Fibroblast of peridontal ligament (primary cell): ENCODE measurements at regions not wholly inside any gene's neighbourhood (a gene's known extent, or its start where the extent isn't known, plus 50 kb on each side); places are given as distances from the start of the nearest gene placed in this dataset.
"Not testable (repeated sequence)": the region's sequence is repeated elsewhere in the genome, so short reads cannot be mapped to it uniquely, and the experiment has no call there.

Source experiments
- DNase-seq: peaks from one replicate; pipeline ENCODE4 v3.0.0-alpha.2; 2010; ENCODE audit errors: extremely low read depth

DNA sequence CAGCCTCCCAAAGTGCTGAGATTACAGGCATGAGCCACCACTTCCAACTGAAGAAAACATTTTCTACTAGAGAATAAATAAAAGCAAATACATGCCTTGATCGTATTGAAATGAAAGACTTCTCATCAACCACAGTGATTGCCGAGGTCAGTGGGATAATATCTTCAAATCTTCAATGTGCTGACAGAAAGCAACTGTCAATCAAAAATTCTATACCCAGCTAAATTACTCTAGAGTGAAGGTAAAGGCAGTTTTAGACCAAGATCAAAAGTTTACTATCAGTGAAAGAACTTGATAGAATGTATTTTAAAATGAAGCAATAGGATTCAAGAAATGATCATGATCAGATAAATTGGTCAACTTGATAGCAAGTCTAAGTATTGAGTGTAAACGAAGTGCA is 130.6 kb downstream of the BRD1 start:
- DNase-seq: no peak

GRCh38 chr22:49694462-49695260 is 133.0 kb downstream of the BRD1 start:
- no peak for DNase-seq

- no peak for DNase-seq
Observed at GRCh38 chr22:49693848-49694247, 133.8 kb downstream of the BRD1 start.

- no peak for DNase-seq
Observed at GRCh38 chr22:49693416-49693815, 134.3 kb downstream of the BRD1 start.

GRCh38 chr22:49692499-49693225 is 135.0 kb downstream of the BRD1 start:
- no peak for DNase-seq

GRCh38 chr22:49691256-49691655 is 136.4 kb downstream of the BRD1 start:
- DNase-seq: no peak

DNA sequence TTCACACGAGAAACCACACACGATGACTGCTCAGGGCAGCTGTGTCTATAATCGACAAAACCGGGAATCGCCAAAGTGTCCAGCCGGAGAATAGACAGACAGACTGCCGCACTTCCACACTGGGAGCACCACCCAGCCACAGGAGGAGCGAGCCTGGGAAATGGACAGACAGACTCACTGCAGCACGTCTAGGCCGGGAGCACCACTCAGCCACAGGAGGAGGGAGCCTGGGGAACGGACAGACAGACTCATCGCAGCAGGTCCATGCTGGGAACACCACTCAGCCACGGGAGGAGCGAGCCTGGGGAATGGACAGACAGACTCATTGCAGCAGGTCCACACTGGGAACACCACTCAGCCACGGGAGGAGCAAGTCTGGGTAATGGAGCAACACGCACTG is 137.2 kb downstream of the BRD1 start:
- DNase-seq: no peak

- no peak for DNase-seq
Observed at GRCh38 chr22:49689858-49690257, 137.8 kb downstream of the BRD1 start.

DNA sequence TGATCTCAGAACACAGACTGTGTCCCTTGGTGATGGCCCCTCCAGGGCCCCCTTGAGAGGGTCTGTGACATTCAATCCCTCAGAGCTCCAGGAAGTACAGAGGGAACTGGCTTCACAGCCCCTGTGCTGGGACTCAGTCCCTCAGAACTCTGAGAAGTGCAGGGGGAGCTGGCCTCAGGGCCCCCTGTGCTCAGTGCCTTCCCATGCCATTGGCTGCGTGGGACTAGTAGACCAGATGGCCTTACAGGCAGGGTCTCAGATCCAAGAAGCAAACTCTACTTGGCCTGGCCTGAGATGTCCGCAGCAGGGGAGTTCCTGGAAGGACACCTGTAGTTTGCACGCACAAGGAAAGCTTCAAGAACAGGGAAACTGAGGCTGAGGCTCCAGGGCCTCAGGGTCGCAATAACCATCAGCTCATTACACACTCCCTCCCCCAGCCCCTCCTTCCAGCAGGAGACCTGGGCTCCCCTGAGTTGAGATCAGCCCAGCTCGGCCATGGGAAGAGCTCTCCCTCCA is 138.4 kb downstream of the BRD1 start:
- no peak for DNase-seq

GRCh38 chr22:49688516-49689254 is 139.0 kb downstream of the BRD1 start:
- DNase-seq: no peak

DNA sequence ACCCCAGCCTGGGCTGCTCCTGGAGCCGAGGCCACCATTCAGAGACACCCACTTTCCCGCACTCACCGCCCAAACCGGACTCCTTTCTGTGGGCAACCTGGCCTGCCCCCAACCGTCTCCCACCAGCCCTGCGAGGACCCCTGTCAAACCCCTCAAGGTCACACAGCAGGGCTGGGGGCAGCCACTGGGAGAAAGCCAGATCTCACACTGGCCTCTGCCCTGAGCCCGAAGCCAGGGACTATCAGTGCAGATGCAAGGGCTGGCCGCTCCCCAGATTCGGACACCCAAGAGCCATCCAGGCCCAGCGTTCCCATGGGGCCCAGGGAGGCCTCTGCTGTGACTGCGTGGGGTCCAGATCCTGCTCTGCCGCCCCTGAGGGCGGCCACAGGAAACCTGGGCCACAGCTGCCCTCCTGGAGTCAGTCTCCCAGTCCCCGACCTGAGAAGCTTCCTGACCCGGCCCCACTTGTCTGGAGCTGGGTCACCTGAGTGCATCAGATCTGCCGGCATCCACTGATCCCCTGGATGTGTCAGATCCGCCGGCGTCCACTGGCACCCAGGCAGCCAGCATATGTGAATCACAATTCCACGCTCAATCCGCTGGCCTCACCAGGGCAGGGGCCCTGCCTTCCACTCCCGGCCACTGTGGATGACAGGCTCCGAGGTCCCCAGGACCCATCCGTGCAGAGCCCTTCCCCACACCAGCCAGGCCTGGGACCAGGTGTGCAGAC is 139.7 kb downstream of the BRD1 start:
- no peak for DNase-seq

DNA sequence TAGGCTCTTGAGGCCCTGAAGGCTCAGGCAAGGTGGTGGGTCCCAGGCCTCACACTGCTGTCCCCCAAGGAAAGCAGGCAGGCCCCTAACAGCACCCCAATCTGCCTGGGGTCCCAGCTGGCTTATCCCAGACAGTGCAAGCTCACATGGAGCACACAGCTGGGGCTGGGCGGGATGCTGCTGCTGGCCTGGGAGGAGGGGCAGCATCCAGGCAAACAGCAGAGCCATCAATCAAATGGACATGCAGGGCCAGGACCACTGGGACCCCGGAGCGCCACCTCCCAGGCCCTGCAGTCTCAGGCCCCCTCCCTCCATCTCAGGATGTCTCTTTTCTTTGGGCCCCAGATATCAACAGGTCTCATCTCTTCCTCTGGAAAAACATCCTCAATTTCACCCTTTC is 140.3 kb downstream of the BRD1 start:
- DNase-seq: no peak

- DNase-seq: no peak
Observed at GRCh38 chr22:49686495-49687219, 141.0 kb downstream of the BRD1 start.

DNA sequence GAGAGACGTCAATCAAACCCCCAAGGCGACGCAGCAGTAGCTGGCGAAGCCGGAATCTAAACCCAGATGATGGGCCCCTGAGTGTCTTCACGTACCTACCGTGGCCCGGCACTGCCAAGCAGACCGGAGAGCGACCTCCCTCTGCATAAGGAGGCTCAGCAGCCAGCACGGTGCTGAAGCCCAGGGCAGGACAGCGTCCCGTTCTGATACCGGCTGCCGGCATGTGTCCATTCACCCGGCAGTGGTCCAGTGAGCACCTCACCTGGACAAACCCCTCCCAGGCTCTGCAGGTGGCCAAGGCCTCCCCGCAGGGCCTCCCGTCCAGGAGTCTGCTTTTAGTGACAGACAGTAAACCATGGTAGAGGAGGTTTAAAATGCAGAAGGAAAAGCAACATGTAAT is 142.0 kb downstream of the BRD1 start:
- DNase-seq: no peak

GRCh38 chr22:49685116-49685515 is 142.6 kb downstream of the BRD1 start:
- no peak for DNase-seq

DNA sequence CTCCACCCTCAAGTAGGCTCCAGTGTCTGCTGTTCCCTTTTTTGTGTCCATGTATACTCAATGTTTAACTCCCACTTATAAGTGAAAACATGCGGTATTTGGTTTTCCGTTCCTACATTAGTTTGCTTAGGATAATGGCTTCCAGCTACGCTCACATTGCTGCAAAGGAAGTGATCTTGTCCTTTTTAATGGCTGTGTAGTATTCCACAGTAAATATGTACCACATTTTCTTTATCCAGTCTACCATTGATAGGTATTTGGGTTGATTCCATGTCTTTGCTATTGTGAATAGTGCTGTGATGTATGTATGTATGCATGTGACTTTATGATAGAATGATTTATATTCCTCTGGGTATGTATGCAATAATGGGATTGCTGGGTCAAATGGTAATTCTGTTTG is 144.6 kb downstream of the BRD1 start:
- no peak for DNase-seq

GRCh38 chr22:49680819-49681218 is 146.9 kb downstream of the BRD1 start:
- DNase-seq: not testable (repeated sequence)

- DNase-seq: no peak
Observed at GRCh38 chr22:49678842-49679170, 148.9 kb downstream of the BRD1 start.

DNA sequence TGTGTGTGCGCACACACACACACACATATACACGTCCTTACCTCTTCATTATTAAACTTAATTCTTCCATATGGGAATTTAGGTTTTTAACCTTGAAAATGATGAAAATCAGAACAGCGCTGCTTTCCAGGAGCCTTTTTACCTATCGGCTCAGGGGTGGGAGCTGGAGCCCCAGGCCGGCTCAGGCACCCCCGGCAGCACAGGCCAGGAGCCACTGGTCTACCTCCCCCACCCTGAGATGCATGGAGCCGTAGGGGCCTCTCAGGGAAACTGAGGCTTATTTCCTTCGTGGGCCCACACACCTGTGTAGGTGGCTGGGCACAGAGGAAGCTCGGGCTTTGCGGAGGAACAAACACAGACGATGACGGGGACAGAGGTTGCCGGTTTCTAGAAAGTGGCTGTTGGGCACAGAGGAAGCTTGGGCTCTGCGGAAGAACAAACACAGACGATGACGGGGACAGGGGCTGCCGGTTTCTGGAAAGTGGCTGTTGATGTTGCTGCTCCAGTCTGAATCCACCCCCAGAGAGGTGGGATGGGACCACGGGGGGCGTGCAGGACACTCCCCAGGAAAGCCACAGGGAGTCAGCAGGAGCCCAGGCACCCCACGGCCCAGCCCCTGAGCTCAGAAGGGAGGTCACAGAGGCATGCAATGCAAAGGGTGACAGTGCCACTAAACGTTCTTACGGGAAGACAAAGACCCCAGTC is 149.4 kb downstream of the BRD1 start:
- no peak for DNase-seq

DNA sequence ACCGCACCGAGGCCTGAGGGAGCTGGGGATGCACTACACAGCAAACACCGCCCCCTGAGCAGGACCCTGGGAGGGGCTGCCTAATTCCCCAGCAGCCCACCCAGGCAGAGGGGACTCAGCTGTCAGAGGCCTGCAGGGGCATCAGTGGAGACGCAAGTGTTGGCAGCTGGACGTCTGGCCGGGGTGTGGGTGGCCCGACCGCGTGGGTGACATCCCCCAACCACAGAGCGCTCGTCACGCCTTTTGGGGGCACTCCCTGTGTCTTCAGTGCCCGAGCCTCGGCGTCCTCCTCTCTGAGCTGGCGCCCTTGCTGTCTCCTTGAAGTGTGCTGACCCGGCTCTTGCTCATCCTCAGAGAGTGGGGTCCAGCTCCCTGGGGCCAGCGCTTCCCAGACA is 150.2 kb downstream of the BRD1 start:
- DNase-seq: no peak
